ENCODE measurements at regions not wholly inside any gene's neighbourhood (a gene's known extent, or its start where the extent isn't known, plus 50 kb on each side); places are given as distances from the start of the nearest gene placed in this dataset.
A peak's percentile ranks its signal among the peaks of the same experiment; 100 is the strongest.

GRCh38 chr3:76107935-76108570 is 322.7 kb upstream of the ZNF717 start:
- TF ChIP-seq, protein P1, sequence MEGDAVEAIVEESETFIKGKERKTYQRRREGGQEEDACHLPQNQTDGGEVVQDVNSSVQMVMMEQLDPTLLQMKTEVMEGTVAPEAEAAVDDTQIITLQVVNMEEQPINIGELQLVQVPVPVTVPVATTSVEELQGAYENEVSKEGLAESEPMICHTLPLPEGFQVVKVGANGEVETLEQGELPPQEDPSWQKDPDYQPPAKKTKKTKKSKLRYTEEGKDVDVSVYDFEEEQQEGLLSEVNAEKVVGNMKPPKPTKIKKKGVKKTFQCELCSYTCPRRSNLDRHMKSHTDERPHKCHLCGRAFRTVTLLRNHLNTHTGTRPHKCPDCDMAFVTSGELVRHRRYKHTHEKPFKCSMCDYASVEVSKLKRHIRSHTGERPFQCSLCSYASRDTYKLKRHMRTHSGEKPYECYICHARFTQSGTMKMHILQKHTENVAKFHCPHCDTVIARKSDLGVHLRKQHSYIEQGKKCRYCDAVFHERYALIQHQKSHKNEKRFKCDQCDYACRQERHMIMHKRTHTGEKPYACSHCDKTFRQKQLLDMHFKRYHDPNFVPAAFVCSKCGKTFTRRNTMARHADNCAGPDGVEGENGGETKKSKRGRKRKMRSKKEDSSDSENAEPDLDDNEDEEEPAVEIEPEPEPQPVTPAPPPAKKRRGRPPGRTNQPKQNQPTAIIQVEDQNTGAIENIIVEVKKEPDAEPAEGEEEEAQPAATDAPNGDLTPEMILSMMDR (IDR thresholded peaks at IDR 0.05 in 2 of 3, conservative IDR thresholded peaks at IDR 0.05 in 1 of 3; ENCODE audit: insufficient read depth in 2 of 3, low read depth in 1 of 3, low read length in 3 of 3): peak in 1 of 3 experiments; percentile 34; a peak in 2 of 6 replicates
- TF ChIP-seq POLR2A (conservative IDR thresholded peaks at IDR 0.05): no peak
- TF ChIP-seq, protein P2, sequence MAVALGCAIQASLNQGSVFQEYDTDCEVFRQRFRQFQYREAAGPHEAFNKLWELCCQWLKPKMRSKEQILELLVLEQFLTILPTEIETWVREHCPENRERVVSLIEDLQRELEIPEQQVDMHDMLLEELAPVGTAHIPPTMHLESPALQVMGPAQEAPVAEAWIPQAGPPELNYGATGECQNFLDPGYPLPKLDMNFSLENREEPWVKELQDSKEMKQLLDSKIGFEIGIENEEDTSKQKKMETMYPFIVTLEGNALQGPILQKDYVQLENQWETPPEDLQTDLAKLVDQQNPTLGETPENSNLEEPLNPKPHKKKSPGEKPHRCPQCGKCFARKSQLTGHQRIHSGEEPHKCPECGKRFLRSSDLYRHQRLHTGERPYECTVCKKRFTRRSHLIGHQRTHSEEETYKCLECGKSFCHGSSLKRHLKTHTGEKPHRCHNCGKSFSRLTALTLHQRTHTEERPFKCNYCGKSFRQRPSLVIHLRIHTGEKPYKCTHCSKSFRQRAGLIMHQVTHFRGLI (CRISPR knock-in tag; IDR thresholded peaks at IDR 0.05): no peak
- TF ChIP-seq, protein P3, sequence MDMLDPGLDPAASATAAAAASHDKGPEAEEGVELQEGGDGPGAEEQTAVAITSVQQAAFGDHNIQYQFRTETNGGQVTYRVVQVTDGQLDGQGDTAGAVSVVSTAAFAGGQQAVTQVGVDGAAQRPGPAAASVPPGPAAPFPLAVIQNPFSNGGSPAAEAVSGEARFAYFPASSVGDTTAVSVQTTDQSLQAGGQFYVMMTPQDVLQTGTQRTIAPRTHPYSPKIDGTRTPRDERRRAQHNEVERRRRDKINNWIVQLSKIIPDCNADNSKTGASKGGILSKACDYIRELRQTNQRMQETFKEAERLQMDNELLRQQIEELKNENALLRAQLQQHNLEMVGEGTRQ (CRISPR knock-in tag; IDR thresholded peaks at IDR 0.05): no peak
- no peak for TF ChIP-seq ZNF12 (CRISPR knock-in tag; IDR thresholded peaks at IDR 0.05)
- TF ChIP-seq, protein P4, sequence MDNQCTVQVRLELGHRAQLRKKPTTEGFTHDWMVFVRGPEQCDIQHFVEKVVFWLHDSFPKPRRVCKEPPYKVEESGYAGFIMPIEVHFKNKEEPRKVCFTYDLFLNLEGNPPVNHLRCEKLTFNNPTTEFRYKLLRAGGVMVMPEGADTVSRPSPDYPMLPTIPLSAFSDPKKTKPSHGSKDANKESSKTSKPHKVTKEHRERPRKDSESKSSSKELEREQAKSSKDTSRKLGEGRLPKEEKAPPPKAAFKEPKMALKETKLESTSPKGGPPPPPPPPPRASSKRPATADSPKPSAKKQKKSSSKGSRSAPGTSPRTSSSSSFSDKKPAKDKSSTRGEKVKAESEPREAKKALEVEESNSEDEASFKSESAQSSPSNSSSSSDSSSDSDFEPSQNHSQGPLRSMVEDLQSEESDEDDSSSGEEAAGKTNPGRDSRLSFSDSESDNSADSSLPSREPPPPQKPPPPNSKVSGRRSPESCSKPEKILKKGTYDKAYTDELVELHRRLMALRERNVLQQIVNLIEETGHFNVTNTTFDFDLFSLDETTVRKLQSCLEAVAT (IDR thresholded peaks at IDR 0.05): no peak
- TF ChIP-seq ZFP36 (IDR thresholded peaks at IDR 0.05; ENCODE audit: low read depth, low read length, partially characterized antibody): no peak
- TF ChIP-seq SIN3A (IDR thresholded peaks at IDR 0.05; ENCODE audit: borderline replicate concordance in 2 of 2, control insufficient read depth in 1 of 2, low read depth in 2 of 2, low read length in 2 of 2): no peak
- TF ChIP-seq, protein P5, sequence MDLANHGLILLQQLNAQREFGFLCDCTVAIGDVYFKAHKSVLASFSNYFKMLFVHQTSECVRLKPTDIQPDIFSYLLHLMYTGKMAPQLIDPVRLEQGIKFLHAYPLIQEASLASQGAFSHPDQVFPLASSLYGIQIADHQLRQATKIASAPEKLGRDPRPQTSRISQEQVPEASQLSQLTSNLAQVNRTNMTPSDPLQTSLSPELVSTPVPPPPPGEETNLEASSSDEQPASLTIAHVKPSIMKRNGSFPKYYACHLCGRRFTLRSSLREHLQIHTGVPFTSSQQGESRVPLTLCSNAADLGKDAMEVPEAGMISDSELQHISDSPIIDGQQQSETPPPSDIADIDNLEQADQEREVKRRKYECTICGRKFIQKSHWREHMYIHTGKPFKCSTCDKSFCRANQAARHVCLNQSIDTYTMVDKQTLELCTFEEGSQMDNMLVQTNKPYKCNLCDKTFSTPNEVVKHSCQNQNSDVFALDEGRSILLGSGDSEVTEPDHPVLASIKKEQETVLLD (IDR thresholded peaks at IDR 0.05): no peak
- TF ChIP-seq, protein P6, sequence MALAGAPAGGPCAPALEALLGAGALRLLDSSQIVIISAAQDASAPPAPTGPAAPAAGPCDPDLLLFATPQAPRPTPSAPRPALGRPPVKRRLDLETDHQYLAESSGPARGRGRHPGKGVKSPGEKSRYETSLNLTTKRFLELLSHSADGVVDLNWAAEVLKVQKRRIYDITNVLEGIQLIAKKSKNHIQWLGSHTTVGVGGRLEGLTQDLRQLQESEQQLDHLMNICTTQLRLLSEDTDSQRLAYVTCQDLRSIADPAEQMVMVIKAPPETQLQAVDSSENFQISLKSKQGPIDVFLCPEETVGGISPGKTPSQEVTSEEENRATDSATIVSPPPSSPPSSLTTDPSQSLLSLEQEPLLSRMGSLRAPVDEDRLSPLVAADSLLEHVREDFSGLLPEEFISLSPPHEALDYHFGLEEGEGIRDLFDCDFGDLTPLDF (CRISPR knock-in tag; IDR thresholded peaks at IDR 0.05): no peak

Data from K562 (cell line).